ENCODE measurements at regions not wholly inside any gene's neighbourhood (a gene's known extent, or its start where the extent isn't known, plus 50 kb on each side); places are given as distances from the start of the nearest gene placed in this dataset.

DNA sequence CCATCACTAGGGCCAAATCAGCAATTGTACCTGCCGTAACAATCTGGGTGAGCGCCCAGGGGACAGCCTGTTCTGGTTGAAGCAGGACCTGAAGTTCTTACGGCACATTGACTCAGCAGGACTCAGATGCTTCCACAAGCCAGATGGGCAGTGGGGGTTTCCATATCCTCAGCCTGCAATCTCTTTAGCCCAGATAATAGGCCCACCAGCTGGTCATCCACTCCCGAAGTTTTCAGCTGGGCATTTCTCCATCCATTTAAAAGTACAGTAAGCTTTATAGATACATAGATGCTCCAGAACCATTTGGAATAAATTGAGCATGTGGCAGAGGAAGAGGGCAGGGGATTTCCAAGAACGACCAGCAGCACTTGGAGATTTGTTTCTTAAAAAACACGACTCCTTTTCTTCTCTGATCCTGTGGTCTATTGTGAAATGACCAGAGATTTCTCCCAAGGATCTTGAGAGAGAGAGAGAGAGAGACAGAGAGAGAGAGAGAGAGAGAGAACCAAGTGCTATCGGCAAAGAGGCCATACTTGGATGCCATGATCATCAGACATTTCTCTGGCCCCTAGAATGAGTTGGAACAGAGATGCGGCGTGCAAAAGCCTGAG is 74.8 kb upstream of the PLXNC1 start:
- Histone ChIP-seq H3K27me3 (ENCODE audit: control insufficient read depth, insufficient read depth, low read length) (no peaks in the 10 kb centered on the region), H3K4me3 (ENCODE audit: low read depth, low read length) (no peak overlapping the region), H3K9me3 (ENCODE audit: control insufficient read depth, insufficient read depth, low read length) (no peaks in the 10 kb centered on the region), H3K4me1 (ENCODE audit: control insufficient read depth, insufficient read depth, low read length) (peaks cover 7% of the 10 kb centered on the region), H3K36me3 (ENCODE audit: control insufficient read depth, insufficient read depth, low read length) (no peaks in the 10 kb centered on the region), H3K27ac (ENCODE audit: low read depth, low read length) (no peak overlapping the region)
- 87% methylated on average over 8 of the region's 9 CpGs for WGBS (ENCODE audit: insufficient coverage)
- DNase-seq (ENCODE audit: low read depth in 4 of 6, low spot score in 6 of 6): no peak

GRCh38 chr12:94074216-94074979 is 74.0 kb upstream of the PLXNC1 start:
- Histone ChIP-seq H3K4me3 (ENCODE audit: low read depth, low read length) (no peak overlapping the region), H3K9me3 (ENCODE audit: control insufficient read depth, insufficient read depth, low read length) (no peaks in the 10 kb centered on the region), H3K36me3 (ENCODE audit: control insufficient read depth, insufficient read depth, low read length) (no peaks in the 10 kb centered on the region), H3K27me3 (ENCODE audit: control insufficient read depth, insufficient read depth, low read length) (no peaks in the 10 kb centered on the region), H3K4me1 (ENCODE audit: control insufficient read depth, insufficient read depth, low read length) (peaks cover 7% of the 10 kb centered on the region), H3K27ac (ENCODE audit: low read depth, low read length) (no peak overlapping the region)
- DNase-seq (ENCODE audit: low read depth in 4 of 6, low spot score in 6 of 6): peak in 1 of 6 donors; percentile 54
- 64% methylated on average over 10 of the region's 14 CpGs for WGBS (ENCODE audit: insufficient coverage)

DNA sequence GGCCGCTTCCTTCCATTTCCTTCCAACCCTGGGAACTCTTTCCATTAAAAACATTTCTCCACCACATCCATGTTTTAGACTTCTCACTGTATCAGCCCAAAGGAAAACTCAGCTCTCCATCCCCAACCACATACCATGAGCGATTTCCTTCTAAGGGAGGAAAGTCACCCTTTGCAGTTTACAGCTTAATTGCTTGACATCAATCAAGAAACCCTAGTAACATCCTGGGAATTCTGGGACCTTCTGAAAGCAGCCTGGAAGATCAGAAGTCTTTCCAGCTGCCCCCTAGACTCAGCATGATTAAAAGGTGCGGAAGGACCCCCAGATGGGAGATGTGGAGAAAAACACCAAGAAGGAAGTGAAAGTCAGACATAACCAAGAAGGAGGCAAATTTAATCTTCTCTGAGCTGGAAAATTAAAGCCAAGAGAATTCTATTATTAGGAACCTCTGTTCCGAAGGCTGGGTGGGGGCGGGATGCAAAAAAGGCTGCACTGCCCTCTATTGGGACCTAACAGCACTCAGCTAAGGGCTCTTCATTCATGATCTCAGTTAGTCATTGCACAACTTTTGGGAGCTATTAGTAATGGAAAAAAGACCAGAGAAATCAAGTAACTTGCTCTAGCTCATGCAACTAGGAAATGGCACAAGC is 73.3 kb upstream of the PLXNC1 start:
- WGBS (ENCODE audit: insufficient coverage): 27% methylated on average over 5 of the region's 5 CpGs
- no peaks in the 10 kb centered on the region for H3K9me3 ChIP-seq (ENCODE audit: control insufficient read depth, insufficient read depth, low read length)
- no peaks in the 10 kb centered on the region for H3K27me3 ChIP-seq (ENCODE audit: control insufficient read depth, insufficient read depth, low read length)
- peaks cover 7% of the 10 kb centered on the region for H3K4me1 ChIP-seq (ENCODE audit: control insufficient read depth, insufficient read depth, low read length)
- peak in 3 of 6 donors; percentile 20 to 69 (median 61) for DNase-seq (ENCODE audit: low read depth in 4 of 6, low spot score in 6 of 6)
- no peak overlapping the region for H3K4me3 ChIP-seq (ENCODE audit: low read depth, low read length)
- H3K27ac ChIP-seq (ENCODE audit: low read depth, low read length): peak overlapping the region; percentile 67
- no peaks in the 10 kb centered on the region for H3K36me3 ChIP-seq (ENCODE audit: control insufficient read depth, insufficient read depth, low read length)

- Histone ChIP-seq H3K4me3 (ENCODE audit: low read depth, low read length) (no peak overlapping the region), H3K36me3 (ENCODE audit: control insufficient read depth, insufficient read depth, low read length) (no peaks in the 10 kb centered on the region), H3K27ac (ENCODE audit: low read depth, low read length) (no peak overlapping the region), H3K9me3 (ENCODE audit: control insufficient read depth, insufficient read depth, low read length) (no peaks in the 10 kb centered on the region), H3K4me1 (ENCODE audit: control insufficient read depth, insufficient read depth, low read length) (peaks cover 7% of the 10 kb centered on the region), H3K27me3 (ENCODE audit: control insufficient read depth, insufficient read depth, low read length) (no peaks in the 10 kb centered on the region)
- WGBS (ENCODE audit: insufficient coverage): 38% methylated on average over 1 of the region's 2 CpGs
- DNase-seq (ENCODE audit: low read depth in 4 of 6, low spot score in 6 of 6): no peak
Observed at GRCh38 chr12:94077209-94077608, 71.2 kb upstream of the PLXNC1 start.

DNA sequence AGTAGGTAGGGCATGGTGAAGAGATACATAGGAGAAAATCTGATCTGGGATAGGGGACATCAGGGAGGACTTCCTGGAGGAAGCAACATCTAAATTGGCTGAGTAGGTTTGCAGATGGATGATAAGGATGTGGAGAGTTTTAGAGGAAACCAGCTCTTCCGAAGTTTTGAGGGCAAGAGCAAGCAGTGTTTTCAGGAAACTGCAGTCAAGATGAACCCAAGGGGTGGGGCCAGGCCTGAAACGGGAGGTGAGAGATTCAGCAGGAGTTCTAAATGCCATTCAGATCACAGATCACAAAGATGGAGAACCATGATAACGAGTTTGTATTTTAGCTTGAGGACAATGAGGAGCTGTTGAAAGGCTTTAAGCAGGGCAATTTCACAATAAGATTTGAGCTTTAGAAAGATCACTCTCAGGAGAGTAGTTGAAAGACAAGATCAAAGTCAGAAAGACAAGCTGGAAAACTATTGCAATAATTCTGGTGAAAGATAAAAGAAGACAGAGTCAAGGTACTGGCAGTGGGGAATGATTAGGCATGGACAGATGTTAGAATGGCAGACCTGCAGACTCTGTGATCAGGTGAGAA is 70.1 kb upstream of the PLXNC1 start:
- WGBS (ENCODE audit: insufficient coverage): 55% methylated on average over 3 of the region's 3 CpGs

GRCh38 chr12:94078736-94079509 is 69.5 kb upstream of the PLXNC1 start:
- no peak overlapping the region for H3K27ac ChIP-seq (ENCODE audit: low read depth, low read length)
- H3K9me3 ChIP-seq (ENCODE audit: control insufficient read depth, insufficient read depth, low read length): no peaks in the 10 kb centered on the region
- whole genome bisulfite sequencing (ENCODE audit: insufficient coverage): 84% methylated on average over 6 of the region's 9 CpGs
- H3K36me3 ChIP-seq (ENCODE audit: control insufficient read depth, insufficient read depth, low read length): no peaks in the 10 kb centered on the region
- H3K4me1 ChIP-seq (ENCODE audit: control insufficient read depth, insufficient read depth, low read length): peaks cover 7% of the 10 kb centered on the region
- H3K4me3 ChIP-seq (ENCODE audit: low read depth, low read length): no peak overlapping the region
- no peak for DNase-seq (ENCODE audit: low read depth in 4 of 6, low spot score in 6 of 6)
- H3K27me3 ChIP-seq (ENCODE audit: control insufficient read depth, insufficient read depth, low read length): no peaks in the 10 kb centered on the region

More for the DNA sequence above, 70.1 kb upstream of the PLXNC1 start:
- no peak for DNase-seq (ENCODE audit: low read depth in 4 of 6, low spot score in 6 of 6)
- peaks cover 7% of the 10 kb centered on the region for H3K4me1 ChIP-seq (ENCODE audit: control insufficient read depth, insufficient read depth, low read length)
- no peak overlapping the region for H3K4me3 ChIP-seq (ENCODE audit: low read depth, low read length)
- no peaks in the 10 kb centered on the region for H3K9me3 ChIP-seq (ENCODE audit: control insufficient read depth, insufficient read depth, low read length)
- H3K36me3 ChIP-seq (ENCODE audit: control insufficient read depth, insufficient read depth, low read length): no peaks in the 10 kb centered on the region
- no peaks in the 10 kb centered on the region for H3K27me3 ChIP-seq (ENCODE audit: control insufficient read depth, insufficient read depth, low read length)
- no peak overlapping the region for H3K27ac ChIP-seq (ENCODE audit: low read depth, low read length)

- Histone ChIP-seq H3K27ac (ENCODE audit: low read depth, low read length) (no peak overlapping the region), H3K36me3 (ENCODE audit: control insufficient read depth, insufficient read depth, low read length) (no peaks in the 10 kb centered on the region), H3K4me1 (ENCODE audit: control insufficient read depth, insufficient read depth, low read length) (peaks cover 3% of the 10 kb centered on the region), H3K9me3 (ENCODE audit: control insufficient read depth, insufficient read depth, low read length) (no peaks in the 10 kb centered on the region), H3K4me3 (ENCODE audit: low read depth, low read length) (no peak overlapping the region), H3K27me3 (ENCODE audit: control insufficient read depth, insufficient read depth, low read length) (no peaks in the 10 kb centered on the region)
- 60% methylated on average over 1 of the region's 7 CpGs for WGBS (ENCODE audit: insufficient coverage)
- peak in 1 of 6 donors; percentile 76 for DNase-seq (ENCODE audit: low read depth in 4 of 6, low spot score in 6 of 6)
Observed at GRCh38 chr12:94079566-94080340, 68.6 kb upstream of the PLXNC1 start.

DNA sequence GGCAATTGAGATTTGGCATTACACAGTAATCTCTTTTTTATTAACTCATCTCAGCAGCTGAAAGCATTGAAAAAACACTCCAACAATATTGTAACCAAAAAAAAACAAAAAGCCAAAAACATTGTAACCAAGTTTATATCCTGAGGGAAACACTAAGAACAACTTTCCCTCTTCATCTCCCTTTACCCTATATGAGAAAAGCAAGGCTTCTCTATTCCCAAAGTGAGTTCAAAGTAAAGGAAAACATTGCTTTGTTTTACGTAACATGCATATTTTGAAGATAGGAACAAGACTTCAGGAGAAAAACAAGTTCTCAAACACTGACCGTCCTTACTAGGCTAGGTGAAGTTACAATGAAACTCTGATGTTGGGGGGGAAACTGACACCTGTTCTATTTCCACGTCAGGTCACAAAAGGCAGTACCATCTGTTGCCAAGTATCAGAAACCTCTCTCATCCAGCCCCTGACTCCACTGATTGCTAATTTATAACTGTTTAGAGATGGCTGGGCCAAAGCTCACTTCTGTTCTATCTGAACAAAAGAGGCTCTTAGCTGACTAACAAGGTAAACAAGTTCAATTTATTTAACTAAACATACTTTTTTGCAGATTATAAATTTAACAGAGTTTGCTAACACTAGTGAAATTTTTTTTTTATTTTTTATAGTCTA is 67.9 kb upstream of the PLXNC1 start:
- WGBS (ENCODE audit: insufficient coverage): 80% methylated on average over 1 of the region's 3 CpGs
- H3K4me3 ChIP-seq (ENCODE audit: low read depth, low read length): no peak overlapping the region
- H3K27ac ChIP-seq (ENCODE audit: low read depth, low read length): no peak overlapping the region
- no peaks in the 10 kb centered on the region for H3K27me3 ChIP-seq (ENCODE audit: control insufficient read depth, insufficient read depth, low read length)
- H3K9me3 ChIP-seq (ENCODE audit: control insufficient read depth, insufficient read depth, low read length): no peaks in the 10 kb centered on the region
- H3K4me1 ChIP-seq (ENCODE audit: control insufficient read depth, insufficient read depth, low read length): no peaks in the 10 kb centered on the region
- DNase-seq (ENCODE audit: low read depth in 4 of 6, low spot score in 6 of 6): no peak
- no peaks in the 10 kb centered on the region for H3K36me3 ChIP-seq (ENCODE audit: control insufficient read depth, insufficient read depth, low read length)
